Calu3 (cell line): ENCODE measurements at regions not wholly inside any gene's neighbourhood (a gene's known extent, or its start where the extent isn't known, plus 50 kb on each side); places are given as distances from the start of the nearest gene placed in this dataset.
A peak's percentile ranks its signal among the peaks of the same experiment; 100 is the strongest.

Experiments
- BruUV-seq: library from RNA; stranded (reverse); fragments of 400-500 nt; replicated peaks from 2 replicates; lab custom pipeline; 2021; lab: Mats Ljungman, UMichigan
- CTCF ChIA-PET: fragments of 300-600 bp; sonication (Branson Sonifier 250); formaldehyde crosslinking; loops from one replicate; lab custom pipeline; 2022; ENCODE audit warnings: antibody characterized with exemption; lab: Charles Lee
- DNase-seq: peaks from one replicate; pipeline ENCODE4 v3.0.0; 2022
- H3K27ac Mint-ChIP-seq: one replicate; pipeline ENCODE4 v1.8.0; 2022; ENCODE audit warnings: mixed read lengths; ENCODE audit not compliant: unreplicated experiment
- H3K27me3 Mint-ChIP-seq: one replicate; pipeline ENCODE4 v1.8.0; 2022; ENCODE audit warnings: mixed read lengths; ENCODE audit not compliant: unreplicated experiment
- H3K36me3 Mint-ChIP-seq: one replicate; pipeline ENCODE4 v1.8.0; 2022; ENCODE audit warnings: mild to moderate bottlenecking, moderate library complexity, mixed read lengths; ENCODE audit not compliant: insufficient read depth, unreplicated experiment
- H3K4me1 Mint-ChIP-seq: one replicate; pipeline ENCODE4 v1.8.0; 2022; ENCODE audit warnings: mild to moderate bottlenecking, low read depth, mixed read lengths; ENCODE audit not compliant: unreplicated experiment
- H3K4me3 Mint-ChIP-seq: one replicate; pipeline ENCODE4 v1.8.0; 2022; ENCODE audit warnings: mild to moderate bottlenecking, low read depth, moderate library complexity, mixed read lengths; ENCODE audit not compliant: unreplicated experiment
- H3K9me3 Mint-ChIP-seq: one replicate; pipeline ENCODE4 v1.8.0; 2022; ENCODE audit warnings: low read depth, mixed read lengths; ENCODE audit not compliant: unreplicated experiment
- CTCF ChIP-seq: fragments of 200-600 bp; IDR thresholded peaks from one replicate; pipeline ENCODE4 v1.8.0; 2022; ENCODE audit warnings: antibody characterized with exemption; ENCODE audit not compliant: unreplicated experiment
- intact Hi-C: fragments of 100-400 bp; cut with micrococcal nuclease; formaldehyde crosslinking; loops from one replicate; pipeline ENCODE4 v1.10.0; 2022; ENCODE audit not compliant: unreplicated experiment

DNA sequence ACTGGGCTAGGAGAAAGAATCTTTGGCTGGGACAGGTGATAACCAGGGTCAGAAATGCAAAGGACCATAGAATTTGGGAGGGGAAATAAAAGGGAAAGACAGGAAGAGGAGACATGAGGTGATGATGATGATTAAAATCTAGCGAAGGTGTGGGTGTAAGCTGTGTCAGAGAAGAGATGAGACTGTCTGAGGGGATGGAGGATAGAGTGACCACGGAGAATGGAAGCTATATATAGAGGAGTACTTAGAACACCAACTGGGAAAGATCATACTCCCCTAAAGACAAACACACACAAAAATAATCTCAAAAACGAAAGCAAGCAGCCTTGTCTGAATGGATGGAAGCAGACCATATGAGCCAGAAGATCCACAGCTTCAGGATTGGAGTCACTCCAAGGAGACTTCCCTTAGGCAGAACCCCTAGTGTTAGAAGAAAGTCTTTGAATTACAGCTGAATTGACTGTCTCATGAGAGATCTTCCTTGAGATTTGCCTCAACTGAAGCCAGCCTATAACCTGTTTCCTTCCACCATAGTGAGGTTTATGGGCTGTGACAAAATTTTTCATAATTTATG is 115.2 kb upstream of the DAZL start:
- H3K9me3 Mint-ChIP-seq = peaks cover 4% of the 10 kb centered on the region

GRCh38 chr3:16721494-16721893 is 116.3 kb upstream of the DAZL start:
- intact Hi-C loops = no loop called here
- Mint-ChIP-seq H3K36me3 (peaks cover 5% of the 10 kb centered on the region), H3K27me3 (no peaks in the 10 kb centered on the region), H3K4me1 (peaks cover 20% of the 10 kb centered on the region), H3K9me3 (peaks cover 4% of the 10 kb centered on the region), H3K27ac (peak overlapping the region; percentile 73), H3K4me3 (no peak overlapping the region)
- no peak for DNase-seq
- CTCF ChIA-PET = no interaction called here
- BruUV-seq = no TSS peak
- TF ChIP-seq CTCF = no peak

More for the DNA sequence above, 115.2 kb upstream of the DAZL start:
- intact Hi-C loops = no loop called here
- Mint-ChIP-seq H3K27ac (no peak overlapping the region), H3K4me1 (peaks cover 20% of the 10 kb centered on the region), H3K4me3 (no peak overlapping the region), H3K27me3 (no peaks in the 10 kb centered on the region), H3K36me3 (peaks cover 5% of the 10 kb centered on the region)
- DNase-seq = no peak
- no TSS peak for BruUV-seq
- CTCF ChIA-PET = no interaction called here
- no peak for TF ChIP-seq CTCF

DNA sequence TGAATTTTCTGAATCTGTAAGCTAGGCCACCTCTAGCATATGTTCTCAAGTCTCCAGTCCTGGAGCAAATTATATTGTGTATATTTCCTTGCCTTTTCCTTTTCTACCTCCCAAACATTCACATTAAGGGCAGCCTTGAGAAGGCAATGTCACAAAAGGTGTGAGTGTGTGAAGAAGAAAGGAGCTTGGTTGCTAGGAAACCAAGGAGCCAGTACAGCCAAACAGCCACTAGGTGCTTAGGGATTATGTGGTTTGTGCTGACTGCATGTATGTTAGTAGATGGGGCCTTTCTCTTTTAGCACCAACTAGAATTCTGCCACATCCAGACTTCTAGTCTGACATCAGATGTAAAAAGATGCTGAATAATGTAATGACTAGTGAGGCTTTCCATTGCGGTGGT is 118.8 kb upstream of the DAZL start:
- no peak for TF ChIP-seq CTCF
- Mint-ChIP-seq H3K4me1 (peaks cover 23% of the 10 kb centered on the region), H3K4me3 (no peak overlapping the region), H3K9me3 (peaks cover 4% of the 10 kb centered on the region), H3K27ac (no peak overlapping the region), H3K27me3 (no peaks in the 10 kb centered on the region), H3K36me3 (peaks cover 5% of the 10 kb centered on the region)
- CTCF ChIA-PET = interaction anchor here (0.8 kb wide), 1 partner anchor 11 kb away, joined by 3 read pairs; no protein-coding TSS in a partner anchor
- no peak for DNase-seq
- BruUV-seq = no TSS peak
- intact Hi-C loops = no loop called here

DNA sequence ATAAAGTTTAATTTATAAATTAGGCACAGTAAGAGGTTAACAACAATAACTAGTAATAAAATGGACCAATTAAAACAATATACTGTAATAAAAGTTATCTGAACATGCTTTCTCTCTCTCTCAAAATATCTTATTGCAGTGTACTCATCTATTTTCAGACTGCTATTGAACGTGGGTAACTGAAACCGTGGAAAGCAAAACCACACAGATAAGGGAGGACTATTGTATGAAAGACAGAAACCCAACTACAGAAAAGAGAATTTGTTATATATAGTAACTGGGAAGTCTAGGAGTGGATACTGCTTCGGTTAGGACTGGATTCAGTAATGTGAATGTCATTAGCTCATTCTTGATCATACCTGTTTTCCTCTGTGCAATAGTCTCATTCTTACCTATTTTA is 119.3 kb upstream of the DAZL start:
- CTCF ChIA-PET = interaction anchor here (0.8 kb wide), 1 partner anchor 11 kb away, joined by 3 read pairs; no protein-coding TSS in a partner anchor
- H3K4me3 Mint-ChIP-seq = no peak overlapping the region
- H3K36me3 Mint-ChIP-seq = peaks cover 5% of the 10 kb centered on the region
- BruUV-seq = no TSS peak
- DNase-seq = no peak
- no peak overlapping the region for H3K27ac Mint-ChIP-seq
- H3K4me1 Mint-ChIP-seq = peaks cover 26% of the 10 kb centered on the region
- TF ChIP-seq CTCF = no peak
- no peaks in the 10 kb centered on the region for H3K27me3 Mint-ChIP-seq
- intact Hi-C loops = no loop called here
- H3K9me3 Mint-ChIP-seq = peaks cover 4% of the 10 kb centered on the region
